GM18951 (cell line): ENCODE measurements at regions not wholly inside any gene's neighbourhood (a gene's known extent, or its start where the extent isn't known, plus 50 kb on each side); places are given as distances from the start of the nearest gene placed in this dataset.
"Not testable (repeated sequence)": the region's sequence is repeated elsewhere in the genome, so short reads cannot be mapped to it uniquely, and the experiment has no call there.

ENCODE experiments used
- POLR2A ChIP-seq: IDR thresholded peaks from 4 replicates; pipeline ENCODE4 v1.6.1; 2011; ENCODE audit warnings: mild to moderate bottlenecking; ENCODE audit not compliant: insufficient read length, insufficient read depth; ENCODE audit errors: extremely low read depth
- in situ Hi-C: fragments of 300-500 bp; cut with MboI; formaldehyde crosslinking; loops from one replicate; pipeline ENCODE4 v1.12.0; 2022; ENCODE audit warnings: low sequenced_read_pairs, mixed read lengths, inconsistent platforms; ENCODE audit not compliant: unreplicated experiment

DNA sequence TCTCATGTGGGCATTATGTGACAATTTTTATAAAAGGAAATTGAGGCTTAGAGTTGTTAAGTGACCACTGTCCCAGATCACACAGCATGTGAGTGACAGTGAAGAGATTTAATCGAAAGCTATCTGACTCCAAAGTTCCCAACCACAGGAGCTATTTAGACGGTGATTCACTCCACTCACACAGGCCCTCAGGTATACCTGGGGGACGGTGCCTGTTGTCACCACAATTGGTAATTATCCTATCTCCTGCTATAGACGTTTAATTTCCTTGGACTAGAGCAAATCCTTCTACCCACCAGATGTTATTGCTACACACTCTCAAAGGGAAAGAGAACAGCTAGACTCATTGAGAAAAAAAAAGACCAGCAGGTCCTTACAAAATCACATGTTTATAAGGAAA, 145.5 kb downstream of the KLF6 start:
- in situ Hi-C loops, result no loop called here
- TF ChIP-seq POLR2A, result no peak

- no peak for TF ChIP-seq POLR2A
- in situ Hi-C loops, result no loop called here
Measured at GRCh38 chr10:3636356-3637181, 148.4 kb downstream of the KLF6 start.

GRCh38 chr10:3635697-3636096, 149.3 kb downstream of the KLF6 start:
- in situ Hi-C loops, result no loop called here
- TF ChIP-seq POLR2A, result no peak

- TF ChIP-seq POLR2A, result no peak
- in situ Hi-C loops, result no loop called here
Measured at GRCh38 chr10:3635211-3635671, 149.8 kb downstream of the KLF6 start.

- in situ Hi-C loops, result not testable (repeated sequence)
Measured at GRCh38 chr10:3634646-3635045, 150.4 kb downstream of the KLF6 start.

DNA sequence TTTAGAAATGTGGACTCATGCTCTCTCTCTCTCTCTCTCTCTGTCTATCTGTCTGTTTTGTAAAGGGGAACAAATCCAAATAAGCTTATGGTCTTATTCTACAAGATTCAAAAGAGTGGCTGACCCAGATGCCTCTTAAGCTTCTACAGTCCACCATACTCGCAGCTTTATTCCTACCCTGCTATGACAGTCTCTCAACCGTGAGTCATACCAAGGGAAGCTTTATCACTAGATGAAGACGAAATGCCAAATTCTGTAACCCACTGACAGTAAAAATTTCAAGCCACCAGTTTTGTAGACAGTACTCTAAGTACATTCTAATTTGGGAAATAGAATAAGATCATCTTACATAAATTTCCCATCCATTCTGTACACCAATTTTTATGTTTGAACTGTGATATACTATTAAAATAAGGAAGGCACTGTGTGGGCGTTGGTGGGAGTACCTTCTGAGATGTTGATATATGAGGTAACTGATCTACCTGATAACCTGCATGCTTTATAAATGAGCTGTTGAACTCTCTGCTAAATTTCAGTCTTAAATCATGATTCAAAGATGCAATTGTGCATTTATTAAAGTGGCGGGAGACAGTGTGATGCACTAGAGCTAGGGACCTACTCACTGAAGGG, 153.2 kb downstream of the KLF6 start:
- in situ Hi-C loops, result no loop called here
- TF ChIP-seq POLR2A, result no peak

DNA sequence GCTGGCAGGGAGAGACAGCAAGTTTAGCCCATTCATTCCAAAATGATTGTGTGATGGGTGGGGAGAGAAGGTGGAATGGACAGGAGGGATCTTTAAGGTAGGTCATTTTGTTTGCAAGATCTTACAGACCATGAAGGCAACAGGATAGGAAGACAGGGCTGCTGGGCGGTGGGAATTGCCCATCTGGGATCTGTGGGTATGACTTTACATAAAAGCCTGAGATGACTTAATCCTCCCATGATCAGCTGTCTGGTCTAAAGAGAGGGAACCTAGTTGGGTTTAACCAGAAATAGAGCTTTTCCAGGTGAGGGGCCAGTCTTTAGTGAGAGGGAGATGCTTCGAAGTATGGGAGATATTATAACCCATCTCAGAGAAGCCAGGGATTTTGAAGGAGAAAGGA, 153.7 kb downstream of the KLF6 start:
- no peak for TF ChIP-seq POLR2A
- in situ Hi-C loops, result no loop called here

GRCh38 chr10:3625959-3626751, 158.9 kb downstream of the KLF6 start:
- in situ Hi-C loops, result no loop called here
- no peak for TF ChIP-seq POLR2A

GRCh38 chr10:3624367-3624766, 160.6 kb downstream of the KLF6 start:
- TF ChIP-seq POLR2A, result no peak
- in situ Hi-C loops, result no loop called here

- in situ Hi-C loops, result no loop called here
- no peak for TF ChIP-seq POLR2A
Measured at GRCh38 chr10:3623746-3624145, 161.3 kb downstream of the KLF6 start.

- no peak for TF ChIP-seq POLR2A
- in situ Hi-C loops, result no loop called here
Measured at GRCh38 chr10:3622845-3623621, 162.0 kb downstream of the KLF6 start.

DNA sequence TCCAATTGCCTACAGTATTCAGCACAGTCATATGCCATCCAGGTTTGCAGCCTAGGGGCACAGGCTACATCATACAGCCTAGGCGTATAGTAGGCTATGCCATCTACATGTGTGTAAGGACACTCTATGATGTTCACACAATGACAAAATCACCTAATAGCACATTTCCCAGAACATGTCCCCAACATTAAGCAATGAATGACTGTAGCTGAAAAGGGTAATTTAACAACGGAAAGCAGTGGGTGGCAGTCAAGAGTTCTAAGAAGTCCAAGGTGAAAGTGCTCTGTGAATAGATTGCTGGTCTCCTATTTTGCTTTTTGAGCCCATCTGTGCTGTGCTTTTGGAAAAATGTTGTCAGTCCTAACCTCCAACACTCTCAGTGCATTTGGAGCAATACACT, 162.6 kb downstream of the KLF6 start:
- no peak for TF ChIP-seq POLR2A
- in situ Hi-C loops, result no loop called here

- TF ChIP-seq POLR2A, result no peak
- in situ Hi-C loops, result no loop called here
Measured at GRCh38 chr10:3620818-3621217, 164.2 kb downstream of the KLF6 start.
